ENCODE measurements at regions not wholly inside any gene's neighbourhood (a gene's known extent, or its start where the extent isn't known, plus 50 kb on each side); places are given as distances from the start of the nearest gene placed in this dataset.
"Not testable (repeated sequence)": the region's sequence is repeated elsewhere in the genome, so short reads cannot be mapped to it uniquely, and the experiment has no call there.

GRCh38 chr12:74728006-74728405 lies 190.4 kb downstream of the ATXN7L3B start:
- H3K4me3 Mint-ChIP-seq: no peak overlapping the region
- H3K4me1 Mint-ChIP-seq: no peaks in the 10 kb centered on the region
- H3K27ac Mint-ChIP-seq: no peak overlapping the region
- no peaks in the 10 kb centered on the region for H3K27me3 Mint-ChIP-seq
- H3K36me3 Mint-ChIP-seq (ENCODE audit: low read depth): no peaks in the 10 kb centered on the region
- H3K9me3 Mint-ChIP-seq: no peaks in the 10 kb centered on the region
- intact Hi-C loops (cut with micrococcal nuclease): no loop called here
- DNase-seq: no peak

GRCh38 chr12:74732164-74732784 lies 194.6 kb downstream of the ATXN7L3B start:
- Mint-ChIP-seq H3K36me3 (ENCODE audit: low read depth) (no peaks in the 10 kb centered on the region), H3K27me3 (no peaks in the 10 kb centered on the region), H3K9me3 (no peaks in the 10 kb centered on the region), H3K27ac (no peak overlapping the region), H3K4me3 (no peak overlapping the region), H3K4me1 (no peaks in the 10 kb centered on the region)
- intact Hi-C loops (cut with micrococcal nuclease): no loop called here
- no peak for DNase-seq

GRCh38 chr12:74732826-74733225 lies 195.2 kb downstream of the ATXN7L3B start:
- Mint-ChIP-seq H3K27me3 (no peaks in the 10 kb centered on the region), H3K36me3 (ENCODE audit: low read depth) (no peaks in the 10 kb centered on the region), H3K27ac (no peak overlapping the region), H3K9me3 (no peaks in the 10 kb centered on the region), H3K4me3 (no peak overlapping the region), H3K4me1 (no peaks in the 10 kb centered on the region)
- intact Hi-C loops (cut with micrococcal nuclease): no loop called here
- DNase-seq: no peak

- intact Hi-C loops (cut with micrococcal nuclease): no loop called here
- Mint-ChIP-seq H3K27ac (no peak overlapping the region), H3K9me3 (no peaks in the 10 kb centered on the region), H3K27me3 (no peaks in the 10 kb centered on the region), H3K36me3 (ENCODE audit: low read depth) (no peaks in the 10 kb centered on the region), H3K4me3 (no peak overlapping the region), H3K4me1 (no peaks in the 10 kb centered on the region)
- DNase-seq: no peak
These were observed 203.5 kb downstream of the ATXN7L3B start for GRCh38 chr12:74741112-74741511.

DNA sequence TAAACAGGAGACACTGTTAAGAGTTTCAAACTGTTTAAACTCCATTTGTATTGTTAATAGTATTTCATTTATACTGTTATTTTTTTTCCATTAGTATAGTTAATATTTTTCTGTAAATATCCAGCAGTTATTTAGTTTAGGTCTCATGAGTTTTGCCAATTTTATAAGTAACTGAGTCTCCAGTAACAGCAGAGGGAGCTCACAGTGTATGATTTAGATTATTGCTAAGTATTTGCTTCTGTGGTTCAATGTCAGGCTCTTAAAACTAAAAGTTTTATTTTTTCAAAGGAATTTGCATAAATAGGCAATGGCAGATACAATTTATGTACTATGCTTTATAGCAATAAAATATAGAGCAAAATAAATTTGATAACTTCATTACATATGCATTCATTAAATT lies 209.7 kb downstream of the ATXN7L3B start:
- no peak overlapping the region for H3K4me3 Mint-ChIP-seq
- no peaks in the 10 kb centered on the region for H3K9me3 Mint-ChIP-seq
- H3K4me1 Mint-ChIP-seq: no peaks in the 10 kb centered on the region
- no peak for DNase-seq
- no peak overlapping the region for H3K27ac Mint-ChIP-seq
- intact Hi-C loops (cut with micrococcal nuclease): no loop called here
- H3K27me3 Mint-ChIP-seq: no peaks in the 10 kb centered on the region
- no peaks in the 10 kb centered on the region for H3K36me3 Mint-ChIP-seq (ENCODE audit: low read depth)

DNA sequence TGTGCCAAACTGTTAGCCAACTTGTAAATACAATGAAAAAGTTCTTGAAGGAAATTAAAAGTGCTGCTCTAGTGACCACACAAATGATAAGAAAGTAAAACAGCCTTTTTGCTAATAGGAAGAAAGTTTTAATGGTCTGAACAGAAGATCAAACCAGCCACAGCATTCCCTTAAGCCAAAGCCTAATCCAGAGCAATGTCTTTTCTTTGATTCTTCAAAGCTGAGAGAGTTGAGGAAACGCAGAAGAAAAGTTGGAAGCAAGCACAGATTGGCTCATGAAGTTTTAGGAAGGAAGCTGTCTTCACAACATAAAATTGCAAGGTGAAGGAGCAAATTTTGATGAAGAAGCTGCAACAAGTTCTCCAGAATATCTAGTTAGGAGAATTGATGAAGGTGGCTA lies 213.8 kb downstream of the ATXN7L3B start:
- H3K27me3 Mint-ChIP-seq: no peaks in the 10 kb centered on the region
- intact Hi-C loops (cut with micrococcal nuclease): no loop called here
- H3K27ac Mint-ChIP-seq: no peak overlapping the region
- no peak for DNase-seq
- no peak overlapping the region for H3K4me3 Mint-ChIP-seq
- no peaks in the 10 kb centered on the region for H3K4me1 Mint-ChIP-seq
- no peaks in the 10 kb centered on the region for H3K9me3 Mint-ChIP-seq
- H3K36me3 Mint-ChIP-seq (ENCODE audit: low read depth): no peaks in the 10 kb centered on the region

DNA sequence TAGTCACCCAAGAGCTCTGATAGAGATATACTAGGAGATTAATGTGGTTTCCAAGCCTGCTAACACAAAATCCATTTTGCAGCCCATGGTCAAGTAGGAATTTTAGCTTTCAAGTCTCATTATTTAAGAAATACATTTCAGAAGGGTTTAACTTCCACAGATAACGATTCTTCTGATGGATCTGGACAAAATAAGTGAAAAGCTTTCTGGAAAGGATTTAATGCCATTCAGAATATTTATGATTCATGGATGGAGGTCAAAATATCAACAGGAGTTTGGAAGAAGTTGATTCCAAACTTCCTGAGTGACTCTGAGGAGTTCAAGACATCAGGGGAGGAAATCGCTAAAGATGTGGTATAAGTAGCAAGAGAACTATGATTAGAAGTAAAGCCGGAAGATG lies 214.6 kb downstream of the ATXN7L3B start:
- no peaks in the 10 kb centered on the region for H3K4me1 Mint-ChIP-seq
- no peak for DNase-seq
- intact Hi-C loops (cut with micrococcal nuclease): no loop called here
- H3K9me3 Mint-ChIP-seq: peaks cover 2% of the 10 kb centered on the region
- H3K27ac Mint-ChIP-seq: no peak overlapping the region
- H3K4me3 Mint-ChIP-seq: no peak overlapping the region
- no peaks in the 10 kb centered on the region for H3K27me3 Mint-ChIP-seq
- H3K36me3 Mint-ChIP-seq (ENCODE audit: low read depth): no peaks in the 10 kb centered on the region

GRCh38 chr12:74770552-74770951 lies 232.9 kb downstream of the ATXN7L3B start:
- DNase-seq: no peak
- H3K27me3 Mint-ChIP-seq: no peaks in the 10 kb centered on the region
- H3K4me3 Mint-ChIP-seq: no peak overlapping the region
- no peaks in the 10 kb centered on the region for H3K9me3 Mint-ChIP-seq
- no peaks in the 10 kb centered on the region for H3K36me3 Mint-ChIP-seq (ENCODE audit: low read depth)
- H3K27ac Mint-ChIP-seq: no peak overlapping the region
- H3K4me1 Mint-ChIP-seq: no peaks in the 10 kb centered on the region
- intact Hi-C loops (cut with micrococcal nuclease): no loop called here

- no peak overlapping the region for H3K4me3 Mint-ChIP-seq
- no peaks in the 10 kb centered on the region for H3K4me1 Mint-ChIP-seq
- no peak for DNase-seq
- H3K27me3 Mint-ChIP-seq: no peaks in the 10 kb centered on the region
- H3K9me3 Mint-ChIP-seq: no peaks in the 10 kb centered on the region
- H3K27ac Mint-ChIP-seq: no peak overlapping the region
- intact Hi-C loops (cut with micrococcal nuclease): no loop called here
- H3K36me3 Mint-ChIP-seq (ENCODE audit: low read depth): no peaks in the 10 kb centered on the region
These were observed 237.6 kb downstream of the ATXN7L3B start for GRCh38 chr12:74775276-74775675.

DNA sequence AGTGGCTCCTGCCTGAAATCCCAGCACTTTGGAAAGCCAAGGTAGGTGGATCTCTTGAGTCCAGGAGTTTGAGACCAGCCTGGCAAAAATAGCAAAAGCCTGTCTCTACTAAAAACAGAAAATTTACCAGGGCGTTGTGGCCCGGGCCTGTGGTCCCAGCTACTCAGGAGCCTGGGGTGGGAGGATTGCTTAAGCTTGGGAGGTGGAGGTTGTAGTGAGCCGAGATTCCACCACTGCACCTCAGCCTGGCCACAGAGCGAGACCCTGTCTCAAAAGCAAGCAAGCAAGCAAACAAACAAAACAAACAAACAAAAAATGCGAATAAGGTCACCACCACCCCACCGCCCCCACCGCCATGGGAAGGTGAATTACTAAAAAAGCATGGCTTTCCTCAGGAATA lies 238.7 kb downstream of the ATXN7L3B start:
- intact Hi-C loops (cut with micrococcal nuclease): no loop called here
- Mint-ChIP-seq H3K4me1 (no peaks in the 10 kb centered on the region), H3K4me3 (no peak overlapping the region), H3K9me3 (no peaks in the 10 kb centered on the region), H3K27me3 (no peaks in the 10 kb centered on the region), H3K27ac (no peak overlapping the region), H3K36me3 (ENCODE audit: low read depth) (no peaks in the 10 kb centered on the region)
- DNase-seq: no peak

DNA sequence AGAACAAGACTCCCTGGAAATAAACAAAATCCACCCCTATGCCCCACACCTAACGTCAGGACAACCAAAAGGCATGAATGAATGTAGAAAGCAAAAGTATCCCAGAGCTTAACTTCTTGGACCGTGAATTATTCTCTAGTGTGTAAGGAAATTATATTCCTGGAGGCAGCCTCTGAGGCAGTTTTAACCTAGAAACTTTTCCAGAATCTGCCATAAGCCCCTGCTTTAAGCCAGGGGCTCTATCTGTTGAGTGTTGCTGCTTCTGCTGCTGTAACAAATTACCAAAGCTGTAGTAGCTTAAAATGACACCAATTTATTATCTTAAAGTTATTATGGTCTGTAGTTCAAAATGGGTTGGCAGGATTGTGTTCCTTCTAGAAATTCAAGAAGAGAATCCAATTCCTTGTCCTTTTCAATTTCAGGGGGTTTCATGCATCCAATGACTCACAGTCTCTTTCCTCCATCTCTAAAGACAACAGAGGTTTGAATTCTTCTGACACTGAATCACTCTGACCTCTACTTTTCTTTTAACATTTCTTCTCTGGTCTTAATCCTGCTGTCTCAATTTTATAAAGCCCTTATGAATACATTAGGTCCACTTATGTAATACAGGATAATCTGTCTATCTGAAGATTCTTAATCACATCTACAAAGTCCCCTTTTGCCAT lies 242.7 kb downstream of the ATXN7L3B start:
- H3K36me3 Mint-ChIP-seq (ENCODE audit: low read depth): no peaks in the 10 kb centered on the region
- intact Hi-C loops (cut with micrococcal nuclease): no loop called here
- H3K4me1 Mint-ChIP-seq: no peaks in the 10 kb centered on the region
- H3K27me3 Mint-ChIP-seq: no peaks in the 10 kb centered on the region
- no peaks in the 10 kb centered on the region for H3K9me3 Mint-ChIP-seq
- no peak for DNase-seq
- no peak overlapping the region for H3K4me3 Mint-ChIP-seq
- H3K27ac Mint-ChIP-seq: no peak overlapping the region

- H3K9me3 Mint-ChIP-seq; intact Hi-C loops (cut with micrococcal nuclease); DNase-seq; H3K36me3 Mint-ChIP-seq (ENCODE audit: low read depth); H3K4me3 Mint-ChIP-seq; H3K27ac Mint-ChIP-seq; H3K4me1 Mint-ChIP-seq; H3K27me3 Mint-ChIP-seq: not testable (repeated sequence)
These were observed 243.2 kb downstream of the ATXN7L3B start for GRCh38 chr12:74780850-74781241.

GRCh38 chr12:74781991-74782485 lies 244.4 kb downstream of the ATXN7L3B start:
- Mint-ChIP-seq H3K4me1 (no peaks in the 10 kb centered on the region), H3K27me3 (no peaks in the 10 kb centered on the region), H3K27ac (no peak overlapping the region)

GRCh38 chr12:74790931-74791330 lies 253.3 kb downstream of the ATXN7L3B start:
- Mint-ChIP-seq H3K27me3 (no peaks in the 10 kb centered on the region), H3K4me3 (no peak overlapping the region)
- intact Hi-C loops (cut with micrococcal nuclease): no loop called here

More at GRCh38 chr12:74781991-74782485, 244.4 kb downstream of the ATXN7L3B start:
- intact Hi-C loops (cut with micrococcal nuclease): no loop called here
- no peaks in the 10 kb centered on the region for H3K36me3 Mint-ChIP-seq (ENCODE audit: low read depth)
- no peaks in the 10 kb centered on the region for H3K9me3 Mint-ChIP-seq
- no peak overlapping the region for H3K4me3 Mint-ChIP-seq
- DNase-seq: no peak

GRCh38 chr12:74791365-74791764 lies 253.7 kb downstream of the ATXN7L3B start:
- intact Hi-C loops (cut with micrococcal nuclease): no loop called here
- no peak overlapping the region for H3K27ac Mint-ChIP-seq
- no peak for DNase-seq
- H3K27me3 Mint-ChIP-seq: no peaks in the 10 kb centered on the region
- no peaks in the 10 kb centered on the region for H3K4me1 Mint-ChIP-seq
- H3K36me3 Mint-ChIP-seq (ENCODE audit: low read depth): no peaks in the 10 kb centered on the region
- no peaks in the 10 kb centered on the region for H3K9me3 Mint-ChIP-seq
- no peak overlapping the region for H3K4me3 Mint-ChIP-seq

More at GRCh38 chr12:74790931-74791330, 253.3 kb downstream of the ATXN7L3B start:
- DNase-seq: no peak
- H3K9me3 Mint-ChIP-seq: no peaks in the 10 kb centered on the region
- H3K27ac Mint-ChIP-seq: no peak overlapping the region
- no peaks in the 10 kb centered on the region for H3K36me3 Mint-ChIP-seq (ENCODE audit: low read depth)
- no peaks in the 10 kb centered on the region for H3K4me1 Mint-ChIP-seq

Data from activated CD4-positive, alpha-beta T cell treated with anti-CD3 and anti-CD28 coated beads, Interleukin-2, amount 10 ng/mL, durations not matched to agents 24 days and 14 days (primary cell).